ENCODE measurements at regions not wholly inside any gene's neighbourhood (a gene's known extent, or its start where the extent isn't known, plus 50 kb on each side); places are given as distances from the start of the nearest gene placed in this dataset.

DNA sequence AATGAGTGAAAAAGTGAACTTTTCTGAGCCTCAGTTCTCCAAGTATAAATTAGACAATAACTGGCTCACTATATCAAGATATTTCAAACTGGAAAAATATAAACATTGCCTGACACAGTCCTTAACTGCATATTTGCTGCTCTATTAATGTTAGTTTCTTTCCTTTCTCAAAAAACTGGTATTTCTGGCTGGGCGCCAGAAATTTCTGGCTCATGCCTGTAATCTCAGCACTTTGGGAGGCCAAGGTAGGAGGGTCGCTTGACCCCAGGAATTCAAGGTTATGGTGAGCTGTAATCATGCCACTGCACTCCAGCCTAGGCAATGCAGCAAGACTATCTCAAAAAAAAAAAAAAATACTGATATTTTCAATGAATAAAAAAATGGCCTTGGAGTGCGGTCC lies 227.0 kb downstream of the MAGEB17 start:
- DNase-seq (ENCODE audit: low read depth): no peak
- H3K4me3 ChIP-seq (ENCODE audit: low read length): no peak overlapping the region
- TF ChIP-seq, protein P1, sequence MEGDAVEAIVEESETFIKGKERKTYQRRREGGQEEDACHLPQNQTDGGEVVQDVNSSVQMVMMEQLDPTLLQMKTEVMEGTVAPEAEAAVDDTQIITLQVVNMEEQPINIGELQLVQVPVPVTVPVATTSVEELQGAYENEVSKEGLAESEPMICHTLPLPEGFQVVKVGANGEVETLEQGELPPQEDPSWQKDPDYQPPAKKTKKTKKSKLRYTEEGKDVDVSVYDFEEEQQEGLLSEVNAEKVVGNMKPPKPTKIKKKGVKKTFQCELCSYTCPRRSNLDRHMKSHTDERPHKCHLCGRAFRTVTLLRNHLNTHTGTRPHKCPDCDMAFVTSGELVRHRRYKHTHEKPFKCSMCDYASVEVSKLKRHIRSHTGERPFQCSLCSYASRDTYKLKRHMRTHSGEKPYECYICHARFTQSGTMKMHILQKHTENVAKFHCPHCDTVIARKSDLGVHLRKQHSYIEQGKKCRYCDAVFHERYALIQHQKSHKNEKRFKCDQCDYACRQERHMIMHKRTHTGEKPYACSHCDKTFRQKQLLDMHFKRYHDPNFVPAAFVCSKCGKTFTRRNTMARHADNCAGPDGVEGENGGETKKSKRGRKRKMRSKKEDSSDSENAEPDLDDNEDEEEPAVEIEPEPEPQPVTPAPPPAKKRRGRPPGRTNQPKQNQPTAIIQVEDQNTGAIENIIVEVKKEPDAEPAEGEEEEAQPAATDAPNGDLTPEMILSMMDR (conservative IDR thresholded peaks at IDR 0.05; ENCODE audit: low read depth, low read length): no peak

DNA sequence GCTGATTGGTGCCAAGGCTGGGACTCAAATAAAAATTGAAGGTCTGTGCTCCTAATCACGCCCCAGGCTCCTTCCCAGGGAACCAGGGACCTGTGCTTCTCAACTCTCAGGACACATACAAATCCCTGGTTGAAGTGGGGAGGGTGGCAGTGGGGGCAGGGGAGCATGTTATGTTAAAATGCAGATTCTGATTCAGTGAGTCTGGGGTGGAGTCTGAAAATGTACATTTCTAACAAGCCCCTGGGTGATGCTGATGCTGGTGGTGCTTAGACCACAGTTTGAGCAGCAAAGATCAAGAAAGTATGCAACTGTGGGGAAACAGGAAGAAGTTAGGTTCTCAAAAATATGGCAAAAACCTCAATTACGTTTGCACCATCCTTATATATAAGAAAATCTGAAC lies 236.5 kb downstream of the MAGEB17 start:
- H3K4me3 ChIP-seq (ENCODE audit: low read length): no peak overlapping the region
- DNase-seq (ENCODE audit: low read depth): no peak
- TF ChIP-seq, protein P1 (conservative IDR thresholded peaks at IDR 0.05; ENCODE audit: low read depth, low read length): no peak

DNA sequence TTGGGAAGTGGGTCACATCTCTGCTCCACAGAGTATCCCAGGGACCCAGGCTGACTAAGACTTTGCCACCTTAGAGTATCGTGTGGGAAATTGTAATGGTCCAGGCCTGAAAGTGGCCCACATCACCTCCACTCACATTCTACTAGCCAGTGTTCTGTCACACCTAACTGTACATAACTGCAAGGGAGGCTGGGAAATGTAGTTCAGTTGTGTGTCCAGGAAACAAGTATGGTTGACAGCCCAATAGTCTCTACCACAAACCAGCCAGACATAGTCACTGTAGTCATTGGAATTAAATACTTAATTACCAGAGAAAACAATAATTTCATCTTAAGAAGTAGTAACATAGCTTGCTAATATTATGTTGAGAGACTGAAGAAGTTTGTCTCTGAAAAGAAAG lies 233.4 kb upstream of the S100G start:
- DNase-seq (ENCODE audit: low read depth): no peak
- TF ChIP-seq, protein P1 (conservative IDR thresholded peaks at IDR 0.05; ENCODE audit: low read depth, low read length): no peak

DNA sequence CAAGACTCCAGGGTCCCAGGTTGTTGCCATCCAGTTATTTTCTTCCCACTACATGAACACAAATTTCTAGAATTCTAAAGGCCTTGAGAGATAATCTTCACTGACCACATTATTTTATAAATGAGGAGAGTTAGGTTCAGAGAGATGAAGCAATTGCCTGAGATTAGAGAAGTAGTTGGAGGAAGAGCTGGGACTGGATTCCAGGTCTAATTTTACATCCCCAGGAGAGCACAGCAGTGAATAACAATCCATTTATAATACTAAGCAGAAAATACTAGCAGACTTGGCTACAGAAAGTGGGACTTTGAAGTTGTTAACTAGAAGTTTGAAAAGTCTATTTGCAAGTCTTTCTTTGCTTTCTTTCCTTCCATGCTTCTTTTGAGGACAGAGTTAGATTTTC lies 231.3 kb upstream of the S100G start:
- TF ChIP-seq, protein P1 (conservative IDR thresholded peaks at IDR 0.05; ENCODE audit: low read depth, low read length): no peak
- H3K4me3 ChIP-seq (ENCODE audit: low read length): no peak overlapping the region
- DNase-seq (ENCODE audit: low read depth): no peak

More for the DNA sequence above, 233.4 kb upstream of the S100G start:
- H3K4me3 ChIP-seq (ENCODE audit: low read length): no peak overlapping the region

DNA sequence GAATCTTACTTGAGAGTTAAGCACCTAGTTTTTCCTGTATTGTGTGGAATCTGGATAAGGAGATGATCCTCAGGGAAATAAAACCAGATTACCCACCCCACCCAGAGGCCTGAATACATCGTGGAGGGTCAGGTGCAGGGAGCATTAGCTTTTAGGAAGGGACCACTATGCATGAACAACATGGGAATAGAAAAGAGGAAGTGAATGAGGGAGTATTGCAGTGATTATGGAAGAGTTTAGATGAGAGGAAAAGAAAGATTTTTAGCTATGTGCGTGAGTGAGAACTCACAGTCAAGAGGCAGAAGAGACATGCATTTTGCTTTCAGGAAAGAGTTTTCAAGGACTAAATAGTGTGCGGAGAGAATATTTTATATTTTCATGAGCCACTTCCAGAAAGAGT lies 222.3 kb upstream of the S100G start:
- H3K4me3 ChIP-seq (ENCODE audit: low read length): no peak overlapping the region
- no peak for DNase-seq (ENCODE audit: low read depth)
- TF ChIP-seq, protein P1 (conservative IDR thresholded peaks at IDR 0.05; ENCODE audit: low read depth, low read length): no peak

DNA sequence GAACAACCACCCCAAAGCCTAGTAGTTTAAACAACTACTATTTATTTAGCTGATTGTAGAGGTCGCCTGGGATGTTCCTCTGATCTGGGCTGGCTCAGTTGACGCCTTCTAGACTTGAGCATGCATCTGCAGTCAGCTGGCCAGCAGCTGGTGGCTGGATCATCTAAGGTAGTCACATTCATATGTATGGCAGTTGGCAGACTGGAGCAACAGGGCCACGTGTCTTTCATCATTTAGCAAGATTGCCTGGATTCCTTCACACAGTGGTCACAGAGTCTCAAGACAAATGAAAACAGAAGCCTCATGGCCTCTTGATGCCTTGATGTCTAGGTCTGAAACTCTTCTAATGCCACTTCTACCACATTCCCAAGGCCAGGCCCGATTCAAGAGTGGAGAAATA lies 220.6 kb upstream of the S100G start:
- no peak for DNase-seq (ENCODE audit: low read depth)
- TF ChIP-seq, protein P1 (conservative IDR thresholded peaks at IDR 0.05; ENCODE audit: low read depth, low read length): no peak

DNA sequence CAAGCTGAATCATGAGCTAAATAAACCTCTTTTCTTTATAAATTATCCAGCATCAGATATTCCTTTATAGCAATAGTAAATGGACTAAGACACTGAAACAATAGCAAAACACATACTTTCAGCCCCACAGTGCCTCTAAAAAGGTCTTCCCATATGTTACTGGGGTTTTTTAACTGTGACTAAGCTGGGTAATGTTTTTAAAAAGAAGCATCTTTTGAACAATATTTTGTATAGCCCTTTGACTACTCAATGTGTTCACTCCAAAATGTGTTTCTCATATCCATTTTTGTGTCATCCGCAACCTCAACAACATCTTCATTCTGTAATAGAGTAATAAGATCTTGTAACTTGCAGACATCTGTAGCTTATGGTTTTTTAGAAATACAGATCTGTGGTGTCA lies 218.7 kb upstream of the S100G start:
- TF ChIP-seq, protein P1 (conservative IDR thresholded peaks at IDR 0.05; ENCODE audit: low read depth, low read length): no peak
- no peak overlapping the region for H3K4me3 ChIP-seq (ENCODE audit: low read length)
- no peak for DNase-seq (ENCODE audit: low read depth)

More for the DNA sequence above, 220.6 kb upstream of the S100G start:
- no peak overlapping the region for H3K4me3 ChIP-seq (ENCODE audit: low read length)
